ENCODE measurements at regions not wholly inside any gene's neighbourhood (a gene's known extent, or its start where the extent isn't known, plus 50 kb on each side); places are given as distances from the start of the nearest gene placed in this dataset.

- no peaks in the 10 kb centered on the region for H3F3A ChIP-seq (ENCODE audit: insufficient read depth)
- H3K9me2 ChIP-seq (replicated peaks; ENCODE audit: insufficient read depth, low read length), result no peaks in the 10 kb centered on the region
- H4K20me1 ChIP-seq (ENCODE audit: low read depth, low read length), result no peaks in the 10 kb centered on the region
- H3K9ac ChIP-seq (ENCODE audit: low read length), result no peak overlapping the region
- no peaks in the 10 kb centered on the region for H3K27me3 ChIP-seq (ENCODE audit: low read length)
- no peak for TF ChIP-seq EZH2phosphoT487 (conservative IDR thresholded peaks at IDR 0.05; ENCODE audit: low read length)
- no peak for TF ChIP-seq CTCF (IDR thresholded peaks at IDR 0.05; ENCODE audit: insufficient read depth, low read length, poor library complexity, severe bottlenecking)
- H3K4me3 ChIP-seq (ENCODE audit: insufficient read depth, low read length, poor library complexity, severe bottlenecking), result no peak overlapping the region
- no peak overlapping the region for H2AFZ ChIP-seq (ENCODE audit: low read depth, low read length, severe bottlenecking)
- no peak overlapping the region for H3K27ac ChIP-seq (ENCODE audit: low read depth, low read length)
- no peaks in the 10 kb centered on the region for H3K36me3 ChIP-seq (ENCODE audit: low read length)
- H3K9me3 ChIP-seq (ENCODE audit: insufficient read depth, low read length), result no peaks in the 10 kb centered on the region
- H3K4me2 ChIP-seq (ENCODE audit: low read depth, low read length, poor library complexity, severe bottlenecking), result no peak overlapping the region
- H3K79me2 ChIP-seq (ENCODE audit: insufficient read depth, low read length), result no peaks in the 10 kb centered on the region
Measured at GRCh38 chr16:7967996-7968509, 622.3 kb downstream of the TMEM114 start.

DNA sequence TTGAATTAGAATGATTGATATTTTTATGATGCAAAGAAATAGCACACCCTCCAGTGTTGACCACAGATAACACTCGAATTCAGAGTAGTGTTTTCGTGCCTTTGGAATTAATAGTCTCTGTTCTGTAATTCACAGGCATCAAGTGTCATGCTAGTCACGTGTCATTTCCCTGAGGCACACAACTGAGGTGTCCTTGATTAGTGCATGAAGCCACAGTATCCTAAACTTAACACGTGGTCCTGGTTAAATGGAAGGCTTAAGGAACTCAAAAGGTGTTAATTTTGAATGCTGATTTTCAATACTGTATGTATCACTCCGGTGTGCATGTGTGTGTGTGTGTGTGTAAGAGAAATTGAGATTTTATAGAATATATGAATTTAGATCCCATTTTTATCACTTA is 625.6 kb downstream of the TMEM114 start:
- no peaks in the 10 kb centered on the region for H3K27me3 ChIP-seq (ENCODE audit: low read length)
- no peak overlapping the region for H2AFZ ChIP-seq (ENCODE audit: low read depth, low read length, severe bottlenecking)
- no peaks in the 10 kb centered on the region for H3F3A ChIP-seq (ENCODE audit: insufficient read depth)
- no peaks in the 10 kb centered on the region for H3K36me3 ChIP-seq (ENCODE audit: low read length)
- H3K4me3 ChIP-seq (ENCODE audit: insufficient read depth, low read length, poor library complexity, severe bottlenecking), result no peak overlapping the region
- TF ChIP-seq CTCF (IDR thresholded peaks at IDR 0.05; ENCODE audit: insufficient read depth, low read length, poor library complexity, severe bottlenecking) (no peak), EZH2phosphoT487 (conservative IDR thresholded peaks at IDR 0.05; ENCODE audit: low read length) (no peak)
- no peaks in the 10 kb centered on the region for H3K9me3 ChIP-seq (ENCODE audit: insufficient read depth, low read length)
- no peak overlapping the region for H3K4me2 ChIP-seq (ENCODE audit: low read depth, low read length, poor library complexity, severe bottlenecking)
- H3K9ac ChIP-seq (ENCODE audit: low read length), result no peak overlapping the region
- no peaks in the 10 kb centered on the region for H4K20me1 ChIP-seq (ENCODE audit: low read depth, low read length)
- H3K27ac ChIP-seq (ENCODE audit: low read depth, low read length), result no peak overlapping the region
- H3K9me2 ChIP-seq (replicated peaks; ENCODE audit: insufficient read depth, low read length), result no peaks in the 10 kb centered on the region
- no peaks in the 10 kb centered on the region for H3K79me2 ChIP-seq (ENCODE audit: insufficient read depth, low read length)

DNA sequence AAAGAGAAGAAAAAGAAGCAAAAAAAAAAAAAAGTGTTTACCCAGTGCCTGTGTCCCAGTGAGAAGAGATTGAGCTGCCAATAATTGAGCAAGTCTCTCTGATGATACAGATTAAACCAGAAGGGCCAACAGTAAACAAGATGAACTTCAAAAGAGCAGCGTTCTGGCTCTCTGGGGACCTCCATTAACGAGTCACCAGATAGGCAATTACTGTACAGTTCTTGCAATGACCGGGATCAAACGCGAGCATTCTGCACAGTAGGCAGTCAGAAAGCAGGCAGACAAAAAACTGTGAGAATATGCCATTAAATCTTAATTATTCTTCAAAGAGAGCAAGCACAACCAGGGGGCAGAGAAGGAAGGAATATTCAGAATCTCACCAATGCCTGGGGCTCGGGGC is 626.1 kb downstream of the TMEM114 start:
- TF ChIP-seq CTCF (IDR thresholded peaks at IDR 0.05; ENCODE audit: insufficient read depth, low read length, poor library complexity, severe bottlenecking) (no peak), EZH2phosphoT487 (conservative IDR thresholded peaks at IDR 0.05; ENCODE audit: low read length) (no peak)
- no peaks in the 10 kb centered on the region for H3F3A ChIP-seq (ENCODE audit: insufficient read depth)
- no peak overlapping the region for H2AFZ ChIP-seq (ENCODE audit: low read depth, low read length, severe bottlenecking)
- no peak overlapping the region for H3K4me3 ChIP-seq (ENCODE audit: insufficient read depth, low read length, poor library complexity, severe bottlenecking)
- no peaks in the 10 kb centered on the region for H3K27me3 ChIP-seq (ENCODE audit: low read length)
- no peaks in the 10 kb centered on the region for H3K9me3 ChIP-seq (ENCODE audit: insufficient read depth, low read length)
- H3K79me2 ChIP-seq (ENCODE audit: insufficient read depth, low read length), result no peaks in the 10 kb centered on the region
- H3K27ac ChIP-seq (ENCODE audit: low read depth, low read length), result no peak overlapping the region
- no peak overlapping the region for H3K9ac ChIP-seq (ENCODE audit: low read length)
- no peaks in the 10 kb centered on the region for H4K20me1 ChIP-seq (ENCODE audit: low read depth, low read length)
- no peak overlapping the region for H3K4me2 ChIP-seq (ENCODE audit: low read depth, low read length, poor library complexity, severe bottlenecking)
- no peaks in the 10 kb centered on the region for H3K9me2 ChIP-seq (replicated peaks; ENCODE audit: insufficient read depth, low read length)
- no peaks in the 10 kb centered on the region for H3K36me3 ChIP-seq (ENCODE audit: low read length)
